SIG-M5 treated with dmso at 0.1 percent for 504 hours (cell line): ENCODE measurements at regions not wholly inside any gene's neighbourhood (a gene's known extent, or its start where the extent isn't known, plus 50 kb on each side); places are given as distances from the start of the nearest gene placed in this dataset.

Experiments
- DNase-seq: peaks from one replicate; lab custom pipeline; 2025; ENCODE audit not compliant: unreplicated experiment; lab: John Stamatoyannopoulos, UW

GRCh38 chr1:223486932-223487886 is 94.0 kb downstream of the CCDC185 start:
- no peak for DNase-seq

GRCh38 chr1:223487887-223488259 is 94.7 kb downstream of the CCDC185 start:
- no peak for DNase-seq

- no peak for DNase-seq
Observed at GRCh38 chr1:223489439-223489838, 96.2 kb downstream of the CCDC185 start.

DNA sequence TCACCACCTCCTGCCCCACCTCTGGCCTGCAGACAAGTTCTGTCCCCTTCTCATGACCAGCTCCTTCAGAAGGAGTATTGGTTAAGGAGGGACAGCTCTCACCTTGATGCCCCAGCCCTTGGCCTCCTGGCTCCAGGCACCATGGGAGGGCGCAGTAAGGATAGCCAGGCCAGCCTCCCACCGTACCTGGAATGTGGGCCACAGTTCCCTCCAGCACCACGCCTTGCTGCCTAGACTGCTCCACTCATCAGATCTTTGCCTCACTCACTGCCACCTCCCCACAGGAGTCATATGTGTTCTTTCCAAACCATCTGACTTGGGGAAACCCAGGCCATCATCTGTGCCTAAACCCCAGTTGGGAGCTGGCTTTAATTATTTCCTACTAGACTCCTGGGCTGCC is 97.0 kb downstream of the CCDC185 start:
- DNase-seq = no peak
